Iris pigment epithelial cell (primary cell): ENCODE measurements at regions not wholly inside any gene's neighbourhood (a gene's known extent, or its start where the extent isn't known, plus 50 kb on each side); places are given as distances from the start of the nearest gene placed in this dataset.
"Not testable (repeated sequence)": the region's sequence is repeated elsewhere in the genome, so short reads cannot be mapped to it uniquely, and the experiment has no call there.

Source experiments
- DNase-seq: peaks from one replicate; pipeline ENCODE4 v3.0.0-alpha.2; 2011; ENCODE audit warnings: low read depth

DNA sequence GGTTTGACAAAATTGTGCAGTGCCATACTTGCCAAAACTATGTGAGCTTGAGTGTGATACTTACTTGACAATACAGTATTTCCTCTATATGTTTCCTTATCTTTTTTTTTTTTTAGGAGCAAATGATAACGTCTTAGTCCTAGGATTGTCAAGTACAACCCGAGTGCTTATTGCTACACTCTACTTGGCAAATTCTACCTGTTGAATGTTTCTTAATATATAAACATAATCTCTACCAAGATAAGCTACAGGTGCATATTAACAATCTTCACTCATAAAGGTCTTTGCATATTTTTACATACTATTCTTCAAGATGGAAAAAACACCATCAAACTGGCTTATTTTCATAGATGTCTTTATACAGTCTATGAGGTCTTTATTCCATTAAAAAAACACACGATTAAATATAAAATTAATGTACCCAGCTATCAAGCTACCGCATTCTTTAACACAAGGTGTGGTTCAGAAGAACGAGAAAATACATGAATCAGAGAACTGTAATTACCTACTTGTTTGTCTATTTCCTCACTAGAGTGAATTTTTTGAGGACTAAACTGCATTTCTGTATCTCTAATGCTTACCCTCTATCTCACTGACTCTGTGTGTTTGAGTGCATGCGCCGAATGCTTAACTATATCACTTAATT is 76.1 kb upstream of the PDSS1 start:
- no peak for DNase-seq

DNA sequence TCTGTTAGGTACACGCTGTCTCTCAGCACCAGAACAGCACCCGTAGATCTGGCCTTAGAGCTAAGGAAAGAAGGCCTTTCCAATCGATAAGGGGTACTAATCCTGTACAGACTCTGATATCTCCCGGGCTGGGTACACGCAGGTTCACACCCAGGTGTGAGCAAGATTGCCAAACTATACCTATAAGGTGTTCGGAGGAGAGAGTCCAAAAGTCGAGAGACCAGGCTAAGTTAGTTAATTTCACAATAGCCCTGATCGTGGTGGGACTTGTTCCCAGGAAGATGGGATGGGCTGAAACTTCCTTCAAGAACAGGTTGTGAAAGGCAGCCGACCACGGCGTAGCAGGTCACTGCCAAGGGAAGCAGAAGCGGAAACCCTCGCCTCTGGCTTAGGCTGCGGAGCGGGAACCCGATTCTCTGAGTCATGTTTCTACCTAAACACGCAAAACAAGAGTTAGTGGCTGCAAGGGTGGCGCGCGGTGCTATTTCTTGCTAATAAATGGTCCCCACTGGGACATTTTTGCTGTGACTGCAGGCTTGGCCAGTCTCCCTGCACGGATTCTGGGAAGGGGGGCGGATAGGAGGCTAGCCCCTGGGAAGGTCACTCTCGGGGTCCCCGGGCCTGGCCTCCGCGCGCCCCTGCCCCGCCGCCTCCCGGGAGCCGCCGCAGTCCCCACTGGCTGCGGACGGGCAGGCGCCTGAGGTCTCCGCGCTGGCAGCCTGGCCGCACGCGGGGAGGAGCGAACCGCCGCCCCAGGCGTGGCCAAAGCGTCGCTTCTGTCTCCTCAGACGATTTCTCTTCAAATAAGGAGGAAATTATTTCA is 75.4 kb upstream of the PDSS1 start:
- peak; percentile 7 for DNase-seq

DNA sequence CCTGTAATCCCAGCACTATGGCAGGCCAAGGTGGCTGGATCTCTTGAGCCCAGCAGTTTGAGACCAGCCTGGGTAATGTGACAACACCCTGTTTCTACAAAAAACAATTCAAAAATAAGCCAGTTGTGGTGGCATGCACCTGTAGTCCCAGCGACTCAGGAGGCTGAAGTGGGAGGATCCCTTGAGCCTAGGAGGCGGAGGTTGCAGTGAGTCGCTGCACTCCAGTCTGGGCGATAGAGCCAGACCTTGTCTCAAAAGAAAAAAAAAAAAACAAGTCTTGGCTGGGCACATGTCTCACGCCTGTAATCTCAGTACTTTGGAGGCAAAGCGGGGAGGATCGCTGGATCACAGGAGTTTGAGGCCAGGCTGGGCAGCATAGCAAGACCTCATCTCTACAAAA is 74.6 kb upstream of the PDSS1 start:
- DNase-seq = no peak

DNA sequence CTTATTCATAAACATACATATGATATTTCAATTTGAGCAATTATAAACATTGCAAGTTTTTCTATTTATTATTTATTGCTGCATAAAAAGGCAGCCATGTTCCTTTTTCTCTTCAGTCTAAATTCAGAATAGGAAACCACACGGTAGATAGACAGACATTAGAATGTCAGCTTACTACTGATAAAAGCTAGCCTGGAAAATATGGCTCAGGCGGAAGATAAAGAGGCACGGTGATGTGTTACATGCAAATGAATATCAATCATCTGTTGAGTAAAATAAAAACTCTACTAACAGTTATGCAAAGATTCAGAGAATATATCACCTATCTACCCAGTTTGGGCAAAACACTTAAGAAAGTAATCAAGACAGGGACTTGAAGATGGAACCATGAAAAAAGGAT is 73.5 kb upstream of the PDSS1 start:
- no peak for DNase-seq

DNA sequence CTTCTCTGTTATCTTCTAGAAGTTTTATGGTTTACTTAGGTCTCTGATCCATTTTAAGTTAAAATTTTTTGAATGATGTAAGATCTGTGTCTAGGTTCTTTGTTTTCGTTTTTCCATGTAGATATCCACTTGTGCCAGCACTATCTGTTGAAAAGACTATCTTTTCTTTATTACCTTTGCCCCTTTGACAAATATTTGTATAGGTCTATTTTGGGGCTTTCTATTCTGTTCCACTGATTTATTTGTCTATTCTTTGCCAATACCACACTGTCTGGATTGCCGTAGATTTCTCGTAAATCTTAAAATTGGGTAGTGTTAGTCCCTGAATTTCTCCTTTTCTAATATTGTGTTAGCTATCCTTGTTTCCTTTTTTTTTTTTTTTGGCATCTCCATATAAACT is 71.4 kb upstream of the PDSS1 start:
- DNase-seq = no peak

DNA sequence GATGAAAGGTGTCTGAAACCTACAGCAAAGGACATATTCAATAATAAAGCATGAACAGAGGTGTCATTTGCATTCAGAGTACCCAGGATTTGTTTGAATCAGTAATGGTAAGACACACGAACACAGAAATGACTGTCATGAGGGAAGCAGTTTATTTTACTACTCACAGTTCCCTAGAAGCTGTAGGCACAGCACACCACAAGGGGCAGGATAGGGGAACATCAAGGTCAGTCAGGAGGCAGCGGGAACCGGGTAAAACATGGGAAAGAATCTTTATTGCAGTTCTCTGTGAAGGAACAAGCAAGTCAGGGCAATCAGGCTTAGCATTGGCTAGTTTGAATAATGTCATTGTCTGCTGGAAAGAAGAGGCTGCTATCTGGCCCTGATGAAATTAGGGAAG is 70.2 kb upstream of the PDSS1 start:
- no peak for DNase-seq

DNA sequence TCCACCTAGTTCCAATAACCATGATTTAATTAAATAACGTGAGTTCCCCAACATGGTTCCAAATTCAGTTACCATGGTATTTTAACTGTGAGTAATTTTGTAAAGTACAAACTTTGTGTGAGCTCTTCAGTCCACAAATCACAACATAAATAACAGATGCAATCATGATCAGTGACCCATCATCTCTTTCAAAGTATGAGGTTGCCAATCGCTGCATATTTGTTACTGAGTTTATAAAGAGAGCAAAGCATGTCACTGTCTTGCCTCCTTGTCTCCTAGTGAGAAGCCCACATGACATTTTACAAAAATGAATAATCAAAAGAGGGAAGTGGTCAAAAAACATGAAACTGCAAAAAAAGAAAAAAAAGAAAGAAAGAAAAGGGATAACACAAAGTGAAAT is 69.1 kb upstream of the PDSS1 start:
- DNase-seq = no peak

DNA sequence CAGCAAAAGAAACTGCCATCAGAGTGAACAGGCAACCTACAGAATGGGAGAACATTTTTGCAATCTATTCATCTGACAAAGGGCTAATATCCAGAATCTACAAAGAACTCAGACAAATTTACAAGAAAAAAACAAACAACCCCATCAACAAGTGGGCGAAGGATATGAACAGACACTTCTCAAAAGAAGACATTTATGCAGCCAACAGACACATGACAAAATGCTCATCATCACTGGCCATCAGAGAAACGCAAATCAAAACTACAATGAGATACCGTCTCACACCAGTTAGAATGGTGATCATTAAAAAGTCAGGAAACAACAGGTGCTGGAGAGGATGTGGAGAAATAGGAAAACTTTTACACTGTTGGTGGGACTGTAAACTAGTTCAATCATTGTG is 65.3 kb upstream of the PDSS1 start:
- not testable (repeated sequence) for DNase-seq

DNA sequence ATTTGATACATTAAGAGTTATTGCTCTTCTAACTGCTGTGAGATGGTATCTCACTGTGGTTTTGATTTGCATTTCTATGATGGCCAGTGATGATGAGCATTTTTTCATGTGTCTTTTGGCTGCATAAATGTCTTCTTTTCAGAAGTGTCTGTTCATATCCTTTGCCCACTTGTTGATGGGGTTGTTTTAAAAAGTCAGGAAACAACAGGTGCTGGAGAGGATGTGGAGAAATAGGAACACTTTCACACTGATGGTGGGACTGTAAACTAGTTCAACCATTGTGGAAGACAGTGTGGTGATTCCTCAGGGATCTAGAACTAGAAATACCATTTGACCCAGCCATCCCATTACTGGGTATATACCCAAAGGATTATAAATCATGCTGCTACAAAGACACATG is 63.4 kb upstream of the PDSS1 start:
- not testable (repeated sequence) for DNase-seq

DNA sequence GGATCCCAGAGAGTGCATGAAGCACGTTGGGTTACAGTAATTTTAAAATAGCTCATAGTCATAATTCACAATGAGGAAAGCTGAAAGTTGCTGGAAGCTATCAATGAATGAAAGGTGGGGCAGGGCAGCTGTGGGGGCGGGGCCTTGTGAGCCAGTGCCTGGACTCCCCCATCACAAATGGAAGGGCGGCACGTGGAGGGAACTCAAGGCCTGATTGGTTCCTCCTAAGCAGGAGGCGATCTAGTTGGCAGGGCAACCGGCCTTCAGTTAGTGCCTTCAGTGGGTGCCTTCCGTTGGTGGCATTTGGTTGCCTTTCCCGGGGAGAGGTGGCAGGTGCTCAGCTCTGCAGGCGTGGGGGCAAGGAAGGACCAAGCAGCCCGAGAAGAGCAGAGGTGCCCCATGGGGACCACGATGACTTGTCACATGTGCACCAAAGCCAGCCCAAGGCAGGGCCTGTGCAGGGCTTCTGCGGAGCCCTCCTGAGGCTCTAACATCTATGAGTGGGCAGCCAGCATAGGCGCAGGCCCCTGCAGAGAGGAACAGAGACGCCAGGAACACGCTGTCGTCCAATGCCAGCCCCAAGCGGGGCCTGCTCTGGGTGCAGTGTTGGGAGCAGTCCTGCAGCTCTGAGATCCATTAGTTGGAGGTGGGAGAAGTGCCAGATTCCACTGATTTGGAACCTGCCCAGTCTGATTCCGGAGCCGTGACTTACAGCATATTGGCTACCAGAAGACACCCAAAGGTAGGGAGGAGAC is 59.8 kb upstream of the PDSS1 start:
- no peak for DNase-seq

DNA sequence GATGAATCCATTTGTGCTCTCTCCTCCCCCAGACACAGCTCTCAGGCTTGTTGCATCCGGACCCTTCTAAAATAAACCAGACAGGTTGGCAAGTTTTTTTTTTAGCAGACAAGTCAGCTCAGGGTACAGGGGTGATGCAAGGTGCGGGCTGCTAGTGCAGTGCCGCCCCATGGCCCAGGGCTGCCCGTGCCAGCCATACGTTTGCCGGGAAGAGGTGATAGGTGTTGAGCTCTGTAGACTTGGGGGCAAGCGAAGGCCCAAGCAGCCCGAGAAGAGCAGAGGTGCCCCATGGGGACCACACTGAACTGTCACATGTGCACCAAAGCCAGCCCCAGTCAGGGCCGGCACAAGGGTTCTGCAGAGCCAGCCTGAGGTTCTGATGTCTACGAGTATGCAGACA is 57.1 kb upstream of the PDSS1 start:
- no peak for DNase-seq

DNA sequence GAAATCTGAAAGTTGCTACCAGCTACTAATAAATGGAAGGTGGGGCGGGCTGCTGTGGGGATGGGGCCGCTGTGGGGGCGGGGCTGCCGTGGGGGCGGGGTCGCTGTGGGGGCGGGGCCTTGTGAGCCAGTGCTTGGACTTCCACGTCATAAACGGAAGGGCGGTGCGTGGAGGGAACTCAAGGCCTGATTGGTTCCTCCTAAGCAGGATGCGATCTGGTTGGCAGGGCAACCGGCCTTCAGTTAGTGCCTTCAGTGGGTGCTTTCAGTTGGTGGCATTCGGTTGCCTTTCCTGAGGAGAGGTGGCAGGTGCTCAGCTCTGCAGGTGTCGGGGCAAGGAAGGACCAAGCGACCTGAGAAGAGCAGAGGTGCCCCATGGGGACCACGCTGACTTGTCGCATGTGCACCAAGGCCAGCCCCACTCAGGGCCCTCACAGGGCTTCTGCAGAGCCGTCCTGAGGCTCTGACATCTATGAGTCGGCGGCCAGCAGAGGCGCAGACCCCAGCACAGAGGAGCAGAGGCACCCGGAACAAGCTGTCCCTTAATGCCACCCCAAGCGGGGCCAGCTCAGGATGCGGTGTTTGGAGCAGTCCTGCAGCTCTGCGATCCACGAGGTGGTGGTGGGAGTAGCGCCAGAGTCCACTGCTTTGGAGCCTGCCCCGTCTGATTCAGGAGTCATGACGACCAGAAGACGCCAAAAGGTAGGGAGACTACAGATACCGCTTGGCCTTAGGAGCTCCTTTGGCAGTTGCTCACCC is 54.4 kb upstream of the PDSS1 start:
- no peak for DNase-seq

DNA sequence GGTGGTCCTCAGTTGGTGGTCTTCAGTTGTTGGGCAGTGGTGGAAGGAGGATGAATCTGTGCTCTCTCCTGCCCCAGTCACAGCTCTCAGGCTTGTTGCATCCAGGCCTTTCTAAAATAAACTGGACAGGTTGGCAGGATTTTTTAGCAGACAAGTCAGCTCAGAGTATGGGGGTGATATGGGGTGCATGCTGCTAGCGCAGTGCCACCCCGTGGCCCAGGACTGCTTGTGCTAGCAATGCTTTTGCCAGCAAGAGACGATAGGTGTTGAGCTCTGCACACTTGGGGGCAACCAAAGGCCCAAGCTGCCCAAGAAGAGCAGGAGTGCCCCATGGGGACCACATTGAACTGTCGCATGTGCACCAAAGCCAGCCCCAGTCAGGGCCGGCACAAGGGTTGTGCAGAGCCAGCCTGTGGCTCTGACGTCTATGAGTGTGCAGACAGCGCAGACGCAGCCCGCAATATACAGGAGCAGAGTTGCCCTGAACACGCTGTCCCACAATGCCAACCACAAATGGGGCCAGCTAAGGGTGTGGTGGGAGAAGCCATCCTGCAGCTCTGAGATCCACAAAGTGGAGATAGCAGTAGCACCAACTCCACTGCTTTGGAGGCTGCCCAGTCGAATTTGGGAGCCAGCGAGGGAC is 49.8 kb upstream of the PDSS1 start:
- no peak for DNase-seq
